Endothelial cell of umbilical vein (primary cell): ENCODE measurements at regions not wholly inside any gene's neighbourhood (a gene's known extent, or its start where the extent isn't known, plus 50 kb on each side); places are given as distances from the start of the nearest gene placed in this dataset.

ENCODE experiments used
- CTCF ChIP-seq, 2 donors: IDR thresholded peaks; 1 replicate in 1 of 2; 2 replicates in 1 of 2; pipeline ENCODE4 v1.5.1; 2011; ENCODE audit warnings: low read length in 2 of 2, mild to moderate bottlenecking in 2 of 2, moderate library complexity in 2 of 2, control low read depth in 1 of 2, inconsistent platforms in 1 of 2, low read depth in 1 of 2; ENCODE audit not compliant: insufficient read depth in 1 of 2; ENCODE audit errors: extremely low read depth in 1 of 2
- JUN ChIP-seq: IDR thresholded peaks from 2 replicates; pipeline ENCODE4 v1.6.1; 2011; ENCODE audit warnings: borderline replicate concordance, low read depth; ENCODE audit not compliant: insufficient read length, insufficient read depth
- POLR2A ChIP-seq: IDR thresholded peaks from 2 replicates; pipeline ENCODE4 v1.6.1; 2012; ENCODE audit warnings: low read depth, mild to moderate bottlenecking, control low read depth, low read length

- TF ChIP-seq POLR2A (no peak), CTCF (IDR thresholded peaks at IDR 0.05; ENCODE audit: extremely low read depth in 1 of 2, insufficient read depth in 1 of 2, low read depth in 1 of 2, low read length in 2 of 2) (no peak), JUN (no peak)
Measured at GRCh38 chr5:17989036-17989435, 354.8 kb downstream of the TAF11L14 start.
